Tibial nerve (tissue), 3 donors: ENCODE measurements at regions not wholly inside any gene's neighbourhood (a gene's known extent, or its start where the extent isn't known, plus 50 kb on each side); places are given as distances from the start of the nearest gene placed in this dataset.

Experiments
- EP300 ChIP-seq, 2 donors: sonication (generic); formaldehyde crosslinking; IDR thresholded peaks; one replicate each; pipeline ENCODE4 v1.6.1; 2017; ENCODE audit warnings: antibody characterized with exemption in 2 of 2, mild to moderate bottlenecking in 1 of 2
- POLR2A ChIP-seq, 2 donors: fragments of 450-650 bp; IDR thresholded peaks; one replicate each; pipeline ENCODE4 v1.6.1; 2017; ENCODE audit warnings: antibody characterized with exemption in 2 of 2, mild to moderate bottlenecking in 2 of 2, moderate library complexity in 2 of 2

- TF ChIP-seq POLR2A (IDR thresholded peaks at IDR 0.05) (no peak), EP300 (IDR thresholded peaks at IDR 0.05) (no peak)
Measured at GRCh38 chr7:156179872-156180390, 367.7 kb upstream of the SHH start.
